WERI-Rb-1 (cell line): ENCODE measurements at regions not wholly inside any gene's neighbourhood (a gene's known extent, or its start where the extent isn't known, plus 50 kb on each side); places are given as distances from the start of the nearest gene placed in this dataset.

Source experiments
- DNase-seq: peaks from one replicate; pipeline ENCODE4 v3.0.0-alpha.2; 2020
- H3K27ac ChIP-seq: fragments of 250-450 bp; sonication (Bioruptor Pico); 2 replicates; pipeline ENCODE4 v1.5.1; 2020; ENCODE audit warnings: mild to moderate bottlenecking, moderate library complexity
- H3K27me3 ChIP-seq: fragments of 250-450 bp; sonication (Bioruptor Pico); 2 replicates; pipeline ENCODE4 v1.5.1; 2021; ENCODE audit warnings: mild to moderate bottlenecking, low read depth, moderate library complexity; ENCODE audit not compliant: insufficient read depth, severe bottlenecking
- H3K36me3 ChIP-seq: fragments of 250-450 bp; sonication (Bioruptor Pico); 2 replicates; pipeline ENCODE4 v1.5.1; 2020; ENCODE audit warnings: mild to moderate bottlenecking, moderate library complexity
- H3K4me3 ChIP-seq: 2 replicates; pipeline ENCODE4 v1.5.1; 2011; ENCODE audit warnings: low read depth, mild to moderate bottlenecking, control low read depth, low read length
- H3K9me3 ChIP-seq: fragments of 250-450 bp; sonication (Bioruptor Pico); 2 replicates; pipeline ENCODE4 v1.5.1; 2021; ENCODE audit warnings: mild to moderate bottlenecking, moderate library complexity; ENCODE audit not compliant: severe bottlenecking
- TF ChIP-seq, protein P1 (sequence below): IDR thresholded peaks from 2 replicates; pipeline ENCODE4 v1.5.1; 2011; ENCODE audit warnings: low read depth, mild to moderate bottlenecking, control low read depth, inconsistent platforms, low read length

DNA sequence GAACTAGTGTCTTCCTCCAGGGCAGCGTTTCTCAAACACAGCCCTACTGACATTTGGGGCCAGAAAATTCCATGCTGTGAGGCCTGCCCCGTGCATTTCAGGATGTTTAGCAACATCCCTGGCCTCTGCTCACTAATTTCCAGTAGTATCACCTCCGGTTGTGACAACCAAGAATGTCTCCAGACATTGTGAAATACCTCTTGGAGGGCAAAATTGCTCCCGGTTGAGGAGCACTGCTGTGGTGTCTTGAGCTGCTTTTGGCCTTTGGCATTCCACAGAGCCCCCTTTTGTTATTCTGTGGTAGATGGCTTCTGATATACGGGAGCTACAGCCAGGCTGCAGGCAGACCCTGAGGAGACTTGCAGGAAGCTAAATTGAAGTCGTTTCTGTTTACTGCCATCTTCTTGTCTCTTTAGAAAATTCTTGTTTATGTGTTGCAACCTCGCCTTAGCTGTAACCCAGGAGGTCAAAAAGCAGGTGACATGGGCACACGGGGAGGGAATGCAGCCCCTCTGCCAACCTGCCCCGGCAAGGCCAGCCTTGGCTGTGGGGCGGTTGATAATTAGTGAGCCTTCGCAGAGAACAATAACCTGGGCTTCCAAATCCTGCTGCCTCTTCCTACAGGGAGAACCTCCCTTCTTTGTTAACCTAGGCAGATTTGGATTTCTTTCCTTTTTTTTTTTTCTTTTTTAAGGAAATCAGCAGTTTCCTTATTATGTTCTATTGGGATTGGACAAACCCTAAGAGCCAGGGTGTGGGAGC is 74.7 kb upstream of the AKT3 start:
- Histone ChIP-seq H3K4me3 (no peak overlapping the region), H3K27ac (no peak overlapping the region), H3K27me3 (no peaks in the 10 kb centered on the region), H3K9me3 (no peaks in the 10 kb centered on the region), H3K36me3 (no peaks in the 10 kb centered on the region)
- TF ChIP-seq, protein P1, sequence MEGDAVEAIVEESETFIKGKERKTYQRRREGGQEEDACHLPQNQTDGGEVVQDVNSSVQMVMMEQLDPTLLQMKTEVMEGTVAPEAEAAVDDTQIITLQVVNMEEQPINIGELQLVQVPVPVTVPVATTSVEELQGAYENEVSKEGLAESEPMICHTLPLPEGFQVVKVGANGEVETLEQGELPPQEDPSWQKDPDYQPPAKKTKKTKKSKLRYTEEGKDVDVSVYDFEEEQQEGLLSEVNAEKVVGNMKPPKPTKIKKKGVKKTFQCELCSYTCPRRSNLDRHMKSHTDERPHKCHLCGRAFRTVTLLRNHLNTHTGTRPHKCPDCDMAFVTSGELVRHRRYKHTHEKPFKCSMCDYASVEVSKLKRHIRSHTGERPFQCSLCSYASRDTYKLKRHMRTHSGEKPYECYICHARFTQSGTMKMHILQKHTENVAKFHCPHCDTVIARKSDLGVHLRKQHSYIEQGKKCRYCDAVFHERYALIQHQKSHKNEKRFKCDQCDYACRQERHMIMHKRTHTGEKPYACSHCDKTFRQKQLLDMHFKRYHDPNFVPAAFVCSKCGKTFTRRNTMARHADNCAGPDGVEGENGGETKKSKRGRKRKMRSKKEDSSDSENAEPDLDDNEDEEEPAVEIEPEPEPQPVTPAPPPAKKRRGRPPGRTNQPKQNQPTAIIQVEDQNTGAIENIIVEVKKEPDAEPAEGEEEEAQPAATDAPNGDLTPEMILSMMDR, result no peak
- DNase-seq, result no peak

DNA sequence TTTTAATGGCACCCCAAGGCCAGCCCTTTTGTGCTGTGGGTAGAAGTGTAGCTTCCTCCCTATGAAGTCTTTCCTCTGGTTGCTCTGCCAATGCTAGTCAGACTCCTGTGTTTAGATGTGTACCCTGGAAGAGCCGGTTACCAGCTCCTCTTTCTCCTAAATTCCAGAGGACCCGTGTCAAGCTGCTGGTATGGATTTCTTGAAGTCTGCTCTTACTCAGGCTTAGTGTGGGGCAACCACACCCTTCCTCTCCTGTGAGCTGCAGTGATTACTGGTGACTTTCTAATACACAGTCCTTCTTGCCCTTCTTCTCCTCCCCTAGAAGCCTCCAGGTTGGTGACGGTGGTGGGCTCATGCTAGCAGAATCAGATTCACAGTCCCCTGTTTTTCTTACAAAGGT is 74.1 kb upstream of the AKT3 start:
- H3K4me3 ChIP-seq, result no peak overlapping the region
- TF ChIP-seq, protein P1, result no peak
- no peak overlapping the region for H3K27ac ChIP-seq
- H3K9me3 ChIP-seq, result no peaks in the 10 kb centered on the region
- H3K36me3 ChIP-seq, result no peaks in the 10 kb centered on the region
- no peak for DNase-seq
- H3K27me3 ChIP-seq, result no peaks in the 10 kb centered on the region

DNA sequence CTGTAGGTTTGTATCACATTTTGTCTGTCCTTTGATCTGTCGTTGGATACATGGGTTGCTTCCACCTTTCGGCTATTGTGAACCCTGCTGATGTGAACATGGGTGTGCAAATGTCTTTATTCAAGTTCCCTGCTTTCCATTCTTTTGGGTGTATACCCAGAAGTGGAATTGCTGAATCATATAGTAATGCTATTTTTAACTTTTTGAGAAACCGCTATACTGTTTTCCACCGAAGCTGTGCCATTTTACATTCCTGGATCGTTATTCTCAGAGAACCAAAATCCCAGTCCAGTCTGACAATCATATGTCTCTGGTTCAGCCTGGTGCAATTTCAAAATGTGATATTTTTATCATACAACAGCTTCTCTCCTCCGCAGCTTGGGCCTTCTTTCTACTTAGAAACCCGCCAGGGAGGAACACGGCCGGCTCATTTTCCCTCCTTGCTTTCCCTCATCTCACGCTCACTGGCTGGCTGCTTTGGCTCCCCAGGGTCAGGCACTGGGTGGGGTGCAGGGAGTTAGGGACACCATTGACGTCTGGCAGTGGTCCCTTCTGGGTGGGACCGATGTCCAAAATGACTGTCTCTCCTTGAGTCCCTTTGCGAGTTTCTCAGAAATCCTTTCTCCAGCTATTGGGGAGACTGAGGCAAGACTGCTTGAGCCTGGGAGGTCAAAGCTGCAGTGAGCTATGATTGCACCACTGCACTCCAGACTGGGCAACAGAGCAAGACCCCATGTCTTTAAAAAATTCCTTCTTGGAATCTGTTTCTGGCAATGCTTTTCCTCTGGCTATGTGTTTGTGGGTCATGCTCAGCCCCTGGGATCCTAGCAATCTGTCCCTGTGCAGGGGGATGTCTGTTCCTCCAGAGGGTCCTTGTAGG is 73.5 kb upstream of the AKT3 start:
- DNase-seq, result no peak
- TF ChIP-seq, protein P1, result no peak
- no peaks in the 10 kb centered on the region for H3K27me3 ChIP-seq
- no peak overlapping the region for H3K27ac ChIP-seq
- no peaks in the 10 kb centered on the region for H3K9me3 ChIP-seq
- H3K4me3 ChIP-seq, result no peak overlapping the region
- no peaks in the 10 kb centered on the region for H3K36me3 ChIP-seq

DNA sequence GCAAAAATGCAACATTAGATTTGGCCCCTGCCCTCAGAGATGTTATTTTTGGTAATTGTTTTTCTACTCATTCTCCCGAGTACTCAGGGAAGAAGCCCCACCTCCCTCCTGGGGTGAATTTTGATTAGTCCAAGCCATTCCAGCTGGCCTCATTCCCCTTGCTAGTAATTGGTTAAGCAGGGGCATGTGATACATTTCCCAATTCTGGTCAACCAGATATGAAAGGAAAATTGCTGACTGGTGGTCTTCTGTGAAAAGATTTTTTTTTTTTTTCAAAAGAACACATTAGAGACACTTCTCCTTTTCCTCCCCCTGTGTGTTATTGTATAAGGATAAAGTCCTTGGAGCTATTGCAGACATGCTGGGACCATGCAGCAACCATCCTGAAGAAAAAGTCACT is 71.1 kb upstream of the AKT3 start:
- Histone ChIP-seq H3K9me3 (no peaks in the 10 kb centered on the region), H3K4me3 (no peak overlapping the region), H3K27me3 (no peaks in the 10 kb centered on the region), H3K27ac (no peak overlapping the region), H3K36me3 (no peaks in the 10 kb centered on the region)
- no peak for DNase-seq
- TF ChIP-seq, protein P1, result no peak

DNA sequence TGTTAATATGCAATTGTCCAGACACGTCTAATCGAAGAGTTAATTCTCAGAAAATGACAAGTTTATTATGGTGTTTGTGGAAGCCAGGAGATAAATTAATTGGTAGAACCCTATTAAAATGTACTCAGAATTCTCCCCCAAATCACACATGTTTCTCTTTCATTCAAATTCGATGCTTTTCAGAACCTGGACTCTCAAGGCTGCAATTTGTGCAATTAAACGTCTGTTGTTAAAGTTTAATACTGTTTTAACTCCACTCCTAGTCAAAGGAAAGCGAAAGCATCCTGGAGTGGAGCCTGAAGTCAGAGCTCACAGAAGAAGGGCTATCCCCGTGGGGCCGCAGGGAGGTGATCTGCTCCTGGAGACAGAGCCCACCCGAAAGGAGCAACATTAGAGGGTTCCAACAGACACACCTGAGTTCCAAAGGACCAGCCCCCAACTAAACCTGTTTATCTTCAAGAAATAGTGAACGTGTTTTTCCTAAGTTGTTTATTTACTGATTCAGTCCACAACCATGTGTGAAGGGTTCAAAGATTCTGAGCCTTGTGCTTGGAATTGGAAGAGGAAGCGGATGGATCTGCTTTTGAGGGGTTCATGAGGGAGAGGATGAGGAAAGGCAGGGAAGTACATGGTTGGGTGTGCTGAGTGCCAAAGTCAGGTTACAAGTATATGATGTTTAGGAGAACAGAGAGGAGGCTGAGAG is 68.0 kb upstream of the AKT3 start:
- H3K27me3 ChIP-seq, result no peaks in the 10 kb centered on the region
- H3K36me3 ChIP-seq, result no peaks in the 10 kb centered on the region
- no peaks in the 10 kb centered on the region for H3K9me3 ChIP-seq
- TF ChIP-seq, protein P1, result no peak
- peak overlapping the region; percentile 83 for H3K4me3 ChIP-seq
- DNase-seq, result no peak
- peak overlapping the region; percentile 46 for H3K27ac ChIP-seq
